Endothelial cell of umbilical vein (primary cell): ENCODE measurements at regions not wholly inside any gene's neighbourhood (a gene's known extent, or its start where the extent isn't known, plus 50 kb on each side); places are given as distances from the start of the nearest gene placed in this dataset.

Experiments
- CTCF ChIP-seq, 2 donors: IDR thresholded peaks; 1 replicate in 1 of 2; 2 replicates in 1 of 2; pipeline ENCODE4 v1.5.1; 2011; ENCODE audit warnings: low read length in 2 of 2, mild to moderate bottlenecking in 2 of 2, moderate library complexity in 2 of 2, control low read depth in 1 of 2, inconsistent platforms in 1 of 2, low read depth in 1 of 2; ENCODE audit not compliant: insufficient read depth in 1 of 2; ENCODE audit errors: extremely low read depth in 1 of 2
- EZH2 ChIP-seq: IDR thresholded peaks from 2 replicates; pipeline ENCODE4 v1.6.1; 2012; ENCODE audit warnings: borderline replicate concordance, low read depth, mild to moderate bottlenecking, moderate library complexity, low read length, inconsistent platforms; ENCODE audit not compliant: severe bottlenecking
- FOS ChIP-seq: IDR thresholded peaks from 2 replicates; pipeline ENCODE4 v1.6.1; 2011; ENCODE audit warnings: mild to moderate bottlenecking, low read length, moderate library complexity, borderline replicate concordance; ENCODE audit not compliant: insufficient read depth
- JUN ChIP-seq: IDR thresholded peaks from 2 replicates; pipeline ENCODE4 v1.6.1; 2011; ENCODE audit warnings: borderline replicate concordance, low read depth; ENCODE audit not compliant: insufficient read length, insufficient read depth
- MAX ChIP-seq: IDR thresholded peaks from 2 replicates; pipeline ENCODE4 v1.6.1; 2011; ENCODE audit not compliant: insufficient read depth, insufficient read length
- POLR2A ChIP-seq: IDR thresholded peaks from 2 replicates; pipeline ENCODE4 v1.6.1; 2012; ENCODE audit warnings: low read depth, mild to moderate bottlenecking, control low read depth, low read length
- POLR2AphosphoS5 ChIP-seq: IDR thresholded peaks from 2 replicates; pipeline ENCODE4 v1.6.1; 2012; ENCODE audit warnings: low read depth, mild to moderate bottlenecking, control low read depth, low read length, moderate library complexity; ENCODE audit not compliant: insufficient read depth

GRCh38 chr7:33698692-33699128, 206.6 kb upstream of the BMPER start:
- no peak for TF ChIP-seq FOS
- TF ChIP-seq CTCF (IDR thresholded peaks at IDR 0.05; ENCODE audit: extremely low read depth in 1 of 2, insufficient read depth in 1 of 2, low read depth in 1 of 2, low read length in 2 of 2) = no peak
- TF ChIP-seq MAX = no peak
- TF ChIP-seq POLR2A = no peak
- no peak for TF ChIP-seq JUN
- no peak for TF ChIP-seq EZH2
- no peak for TF ChIP-seq POLR2AphosphoS5
